Stimulated activated memory B cell treated with anti-CD40 and anti-IgM and Interleukin-4, amounts not matched to agents 10 μg/mL and 1 μg/mL and 100 μg/mL, for 72 hours (primary cell): ENCODE measurements at regions not wholly inside any gene's neighbourhood (a gene's known extent, or its start where the extent isn't known, plus 50 kb on each side); places are given as distances from the start of the nearest gene placed in this dataset.

ENCODE experiments used
- ATAC-seq: fragments of 150-1000 bp; cut with Tn5 transposase; 2 replicates; pipeline ENCODE4 v1.10.0; 2021
- H3K27ac Mint-ChIP-seq: one replicate; pipeline ENCODE4 v1.8.0; 2022; ENCODE audit warnings: mild to moderate bottlenecking, mixed read lengths
- H3K27me3 Mint-ChIP-seq: one replicate; pipeline ENCODE4 v1.8.0; 2022; ENCODE audit warnings: mixed read lengths
- H3K36me3 Mint-ChIP-seq: one replicate; pipeline ENCODE4 v1.8.0; 2022; ENCODE audit warnings: mixed read lengths
- H3K4me1 Mint-ChIP-seq: one replicate; pipeline ENCODE4 v1.8.0; 2022; ENCODE audit warnings: mixed read lengths
- H3K4me3 Mint-ChIP-seq: one replicate; pipeline ENCODE4 v1.8.0; 2022; ENCODE audit warnings: mild to moderate bottlenecking, moderate library complexity, mixed read lengths
- H3K9me3 Mint-ChIP-seq: one replicate; pipeline ENCODE4 v1.8.0; 2022; ENCODE audit warnings: mixed read lengths

DNA sequence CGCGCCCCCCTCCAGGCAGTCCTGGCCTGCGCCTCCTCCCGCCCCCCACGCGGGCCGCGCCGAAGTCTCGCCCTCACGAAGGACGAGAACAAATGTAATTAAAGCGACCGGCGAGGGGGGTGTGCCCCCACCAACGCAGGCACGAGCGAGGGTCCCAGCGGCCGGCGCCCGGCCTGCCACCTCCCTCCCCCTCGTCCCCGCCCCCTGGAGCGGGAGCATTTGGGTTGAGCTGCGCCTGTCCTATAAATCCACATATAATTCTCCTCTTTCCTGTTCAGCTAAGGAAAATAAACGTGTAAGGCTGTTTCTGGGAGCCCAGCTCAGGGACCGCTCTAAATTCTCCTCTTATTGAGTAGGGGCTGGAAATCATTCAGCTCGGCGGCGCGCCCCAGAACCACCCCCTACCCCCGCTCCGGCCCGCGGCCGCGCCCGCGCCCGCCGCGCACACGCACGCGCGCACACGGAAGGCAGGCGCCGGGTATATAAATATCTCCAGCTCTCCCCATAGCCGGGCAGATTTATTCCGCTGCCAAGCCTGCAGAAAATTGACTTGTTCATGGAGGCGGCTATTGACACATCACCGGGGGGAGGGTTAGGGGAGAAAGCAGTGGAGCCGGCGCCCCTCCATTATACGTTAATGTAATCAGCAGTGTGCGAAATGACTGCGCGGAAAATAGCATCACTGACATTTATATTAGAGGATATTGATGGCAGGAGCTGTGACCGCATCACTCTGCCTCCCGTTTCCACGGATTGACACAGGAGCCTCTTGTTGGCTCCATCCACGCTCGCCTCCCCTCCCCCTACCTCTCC, 61.6 kb upstream of the BTRC start:
- peak overlapping the region; percentile 84 for H3K4me3 Mint-ChIP-seq
- peaks cover 87% of the 10 kb centered on the region for H3K27me3 Mint-ChIP-seq

DNA sequence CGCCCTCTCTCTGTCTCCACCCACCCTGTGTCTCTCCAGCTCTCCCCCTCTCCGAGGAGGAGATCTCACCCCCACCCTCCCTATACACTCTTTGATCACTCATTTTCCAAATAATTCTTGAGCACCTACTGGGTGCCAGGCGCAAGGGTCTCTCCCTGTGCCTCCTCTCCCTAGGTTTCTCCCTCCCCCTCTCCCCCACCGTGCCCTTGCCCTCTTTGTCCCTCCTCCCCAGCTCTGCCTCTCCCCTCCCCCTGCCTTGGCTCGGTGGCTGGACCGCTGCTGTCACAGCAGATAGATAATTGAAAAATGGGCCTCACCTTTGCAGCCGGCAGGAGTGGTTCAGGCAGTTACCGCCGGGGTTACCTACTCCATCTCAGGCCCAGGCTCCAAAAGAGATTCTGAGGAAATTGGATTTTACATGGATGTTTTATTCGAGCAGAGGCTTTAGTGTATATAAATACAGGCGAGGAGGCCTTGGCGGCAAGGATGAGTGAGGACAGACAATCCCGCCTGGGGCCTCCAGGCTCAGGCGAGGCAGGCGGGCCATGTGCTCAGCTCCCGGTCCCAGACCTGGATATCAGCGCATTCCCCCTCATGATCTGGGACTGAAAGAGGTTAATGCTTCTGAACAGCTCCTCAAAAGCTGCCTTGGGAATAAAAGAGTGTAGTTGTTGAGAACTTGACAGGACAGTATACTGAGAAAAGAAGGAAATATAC, 60.8 kb upstream of the BTRC start:
- H3K9me3 Mint-ChIP-seq = no peaks in the 10 kb centered on the region
- H3K4me3 Mint-ChIP-seq = no peak overlapping the region
- H3K4me1 Mint-ChIP-seq = peaks cover 38% of the 10 kb centered on the region
- no peak overlapping the region for H3K27ac Mint-ChIP-seq
- no peaks in the 10 kb centered on the region for H3K36me3 Mint-ChIP-seq
- H3K27me3 Mint-ChIP-seq = peaks cover 87% of the 10 kb centered on the region
- no peak for ATAC-seq

More for the DNA sequence above, 61.6 kb upstream of the BTRC start:
- peak; percentile 9 for ATAC-seq
- Mint-ChIP-seq H3K4me1 (peaks cover 33% of the 10 kb centered on the region), H3K36me3 (no peaks in the 10 kb centered on the region), H3K9me3 (no peaks in the 10 kb centered on the region), H3K27ac (no peak overlapping the region)

DNA sequence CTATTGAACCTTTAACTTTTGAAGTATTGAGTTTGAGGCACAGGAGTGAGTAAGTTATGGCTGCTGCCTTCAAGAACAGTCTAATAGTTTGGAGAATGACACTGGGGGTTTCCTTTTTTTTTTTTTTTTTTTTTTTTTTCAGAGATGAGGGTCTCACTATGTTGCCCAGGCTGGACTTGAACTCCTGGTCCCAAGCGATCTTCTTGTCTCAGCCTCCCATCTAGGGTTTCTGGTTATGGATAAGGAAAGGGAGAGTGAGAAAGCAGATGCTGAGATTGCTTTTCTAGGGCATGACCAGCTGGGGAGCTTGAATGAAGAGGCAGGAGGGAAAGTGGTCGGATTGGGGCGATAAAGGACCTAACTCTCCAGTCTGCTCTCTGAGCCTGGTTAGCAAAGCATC, 59.9 kb upstream of the BTRC start:
- ATAC-seq = no peak
- no peaks in the 10 kb centered on the region for H3K36me3 Mint-ChIP-seq
- H3K4me1 Mint-ChIP-seq = peaks cover 34% of the 10 kb centered on the region
- H3K4me3 Mint-ChIP-seq = no peak overlapping the region
- H3K9me3 Mint-ChIP-seq = no peaks in the 10 kb centered on the region
- no peak overlapping the region for H3K27ac Mint-ChIP-seq
- H3K27me3 Mint-ChIP-seq = peaks cover 84% of the 10 kb centered on the region

DNA sequence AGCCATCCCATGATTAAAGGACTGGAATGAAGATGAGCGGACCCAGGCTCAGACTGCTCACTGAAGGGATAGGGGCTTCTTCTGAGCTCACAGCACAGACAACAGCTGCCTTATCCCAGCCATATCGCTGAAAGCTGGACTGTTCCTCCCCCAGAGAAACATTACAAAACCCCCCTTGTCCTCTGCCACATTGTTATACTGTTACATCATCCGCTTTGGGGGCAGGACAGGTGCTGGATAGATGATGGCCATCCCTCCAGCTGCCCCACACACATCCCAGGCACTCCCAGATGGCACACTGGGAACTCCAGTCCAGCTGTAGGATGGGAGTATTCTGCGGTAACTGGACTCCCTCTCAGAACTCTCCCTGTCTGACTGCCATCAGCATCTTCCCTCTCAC, 58.7 kb upstream of the BTRC start:
- Mint-ChIP-seq H3K36me3 (no peaks in the 10 kb centered on the region), H3K4me3 (no peak overlapping the region), H3K27me3 (peaks cover 78% of the 10 kb centered on the region), H3K4me1 (peaks cover 27% of the 10 kb centered on the region), H3K9me3 (no peaks in the 10 kb centered on the region), H3K27ac (no peak overlapping the region)
- ATAC-seq = no peak

DNA sequence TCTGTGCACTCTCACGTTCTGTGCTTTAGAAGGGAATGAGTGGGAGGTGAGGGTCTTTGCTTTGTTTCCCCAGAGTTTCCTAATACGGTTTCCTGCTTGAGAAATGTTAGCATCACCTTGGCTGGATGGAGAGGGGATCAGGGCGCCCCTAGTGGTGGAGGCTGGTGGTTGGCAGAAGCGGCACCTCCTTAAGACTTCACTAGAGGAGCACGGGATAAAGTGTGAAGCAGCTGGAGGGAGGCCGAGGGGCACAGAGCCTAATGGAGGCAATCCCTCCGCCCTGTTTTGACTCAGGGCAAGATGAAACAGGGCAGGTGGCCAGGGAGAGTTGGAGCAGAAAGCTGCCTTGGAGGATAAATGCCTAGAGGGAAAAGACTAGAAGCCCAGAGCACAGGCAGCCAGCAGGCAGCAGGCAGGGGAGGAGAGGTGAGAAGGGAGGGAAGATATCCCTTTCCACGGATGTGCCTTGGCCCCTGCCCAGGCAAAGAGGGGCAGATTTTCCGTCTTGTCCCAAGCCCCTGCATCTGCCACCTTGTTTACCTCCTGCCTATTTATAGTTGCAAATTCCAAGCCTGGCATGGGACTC, 56.0 kb upstream of the BTRC start:
- ATAC-seq = peak; percentile 55
- Mint-ChIP-seq H3K36me3 (no peaks in the 10 kb centered on the region), H3K9me3 (no peaks in the 10 kb centered on the region), H3K27ac (no peak overlapping the region), H3K4me1 (peaks cover 9% of the 10 kb centered on the region), H3K4me3 (no peak overlapping the region), H3K27me3 (peaks cover 70% of the 10 kb centered on the region)

GRCh38 chr10:101299211-101299610, 54.8 kb upstream of the BTRC start:
- no peaks in the 10 kb centered on the region for H3K36me3 Mint-ChIP-seq
- H3K4me3 Mint-ChIP-seq = no peak overlapping the region
- no peak for ATAC-seq
- H3K9me3 Mint-ChIP-seq = no peaks in the 10 kb centered on the region
- no peak overlapping the region for H3K27ac Mint-ChIP-seq
- H3K4me1 Mint-ChIP-seq = peaks cover 6% of the 10 kb centered on the region
- H3K27me3 Mint-ChIP-seq = peaks cover 71% of the 10 kb centered on the region

GRCh38 chr10:101301111-101301731, 52.7 kb upstream of the BTRC start:
- no peak for ATAC-seq
- Mint-ChIP-seq H3K27me3 (peaks cover 69% of the 10 kb centered on the region), H3K9me3 (no peaks in the 10 kb centered on the region), H3K27ac (no peak overlapping the region), H3K4me1 (peaks cover 6% of the 10 kb centered on the region), H3K36me3 (no peaks in the 10 kb centered on the region), H3K4me3 (no peak overlapping the region)

- no peak overlapping the region for H3K27ac Mint-ChIP-seq
- peaks cover 77% of the 10 kb centered on the region for H3K27me3 Mint-ChIP-seq
- ATAC-seq = no peak
Measured at GRCh38 chr10:101303087-101303703, 50.8 kb upstream of the BTRC start.

More at GRCh38 chr10:101303087-101303703, 50.8 kb upstream of the BTRC start:
- Mint-ChIP-seq H3K4me1 (peaks cover under 1% of the 10 kb centered on the region), H3K9me3 (no peaks in the 10 kb centered on the region), H3K36me3 (no peaks in the 10 kb centered on the region), H3K4me3 (no peak overlapping the region)
